ENCODE measurements at regions not wholly inside any gene's neighbourhood (a gene's known extent, or its start where the extent isn't known, plus 50 kb on each side); places are given as distances from the start of the nearest gene placed in this dataset.

DNA sequence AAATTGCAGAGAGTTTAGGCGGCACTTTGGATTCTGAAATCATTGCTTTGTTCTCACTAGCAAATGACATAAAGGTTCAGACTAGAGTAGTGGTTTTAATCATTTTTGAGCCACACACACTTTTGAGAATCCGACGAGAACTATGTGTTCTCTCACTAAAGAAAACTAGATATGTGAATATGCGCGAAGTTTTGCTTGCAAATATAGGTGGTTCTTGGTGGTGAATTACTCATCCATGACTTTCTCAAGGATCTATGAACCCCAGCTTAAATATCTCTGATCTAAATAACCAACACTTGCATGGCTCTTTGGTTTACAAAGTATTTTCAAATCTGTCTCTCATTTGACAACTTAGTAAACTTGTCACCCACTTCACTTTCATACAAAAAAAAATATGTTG is 54.8 kb downstream of the NOG start:
- FAIRE-seq = no peak

DNA sequence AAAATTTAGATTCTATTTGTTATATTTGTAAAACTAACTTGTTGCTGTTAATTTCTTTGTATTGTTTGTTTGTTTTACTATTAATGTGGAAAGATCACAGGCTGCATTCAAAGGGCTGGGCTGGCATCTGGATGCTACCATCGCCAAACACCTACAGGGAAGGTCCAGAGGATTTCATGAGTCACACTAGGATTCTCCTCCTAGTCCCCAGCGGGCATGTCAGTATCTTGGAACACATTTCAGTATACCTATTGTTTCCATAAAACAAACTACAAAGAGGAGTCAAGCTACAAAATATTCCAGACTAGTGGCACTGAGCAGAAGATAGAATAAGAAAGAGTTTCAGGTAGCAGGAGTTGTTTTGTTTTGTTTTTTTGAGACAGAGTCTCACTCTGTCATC is 55.3 kb downstream of the NOG start:
- FAIRE-seq = no peak

DNA sequence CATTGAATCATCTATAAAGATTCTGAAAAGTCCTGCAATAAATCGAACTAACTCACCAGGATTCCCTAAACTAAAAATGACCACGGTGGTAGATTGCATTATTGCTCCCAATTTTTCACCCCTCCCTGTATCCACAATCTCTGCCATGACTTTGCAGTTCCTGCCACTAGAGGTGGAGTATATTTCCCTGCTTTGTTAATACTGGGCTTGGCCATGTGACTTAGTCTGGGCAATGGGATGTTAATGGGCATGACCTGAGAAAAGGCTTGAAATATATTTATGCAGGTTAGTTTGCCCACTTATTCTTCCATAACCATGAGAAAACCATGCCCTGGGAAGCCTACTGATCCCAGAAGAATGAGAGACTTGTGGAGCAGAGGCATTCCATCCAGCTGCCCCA is 59.1 kb downstream of the NOG start:
- no peak for FAIRE-seq

DNA sequence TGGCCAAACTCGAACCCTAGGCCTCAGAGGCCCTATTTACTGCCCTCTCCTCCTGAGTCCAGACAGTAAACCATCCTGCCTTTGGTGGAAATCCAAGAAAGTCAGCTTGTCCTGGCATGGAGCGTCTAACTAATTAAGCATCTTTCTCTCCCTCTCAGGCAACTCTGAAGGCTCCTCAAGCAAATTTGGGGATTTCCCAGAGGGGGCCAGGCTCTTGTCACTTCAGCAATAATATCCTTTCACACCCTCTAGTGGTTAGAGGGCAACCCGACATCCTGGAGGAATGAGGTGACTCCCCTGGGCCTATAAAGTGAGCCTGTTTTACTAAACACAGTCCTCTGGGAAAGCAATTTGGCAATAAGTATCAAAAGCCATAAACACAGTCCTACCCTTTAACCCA is 60.4 kb downstream of the NOG start:
- peak; percentile 63 for FAIRE-seq

DNA sequence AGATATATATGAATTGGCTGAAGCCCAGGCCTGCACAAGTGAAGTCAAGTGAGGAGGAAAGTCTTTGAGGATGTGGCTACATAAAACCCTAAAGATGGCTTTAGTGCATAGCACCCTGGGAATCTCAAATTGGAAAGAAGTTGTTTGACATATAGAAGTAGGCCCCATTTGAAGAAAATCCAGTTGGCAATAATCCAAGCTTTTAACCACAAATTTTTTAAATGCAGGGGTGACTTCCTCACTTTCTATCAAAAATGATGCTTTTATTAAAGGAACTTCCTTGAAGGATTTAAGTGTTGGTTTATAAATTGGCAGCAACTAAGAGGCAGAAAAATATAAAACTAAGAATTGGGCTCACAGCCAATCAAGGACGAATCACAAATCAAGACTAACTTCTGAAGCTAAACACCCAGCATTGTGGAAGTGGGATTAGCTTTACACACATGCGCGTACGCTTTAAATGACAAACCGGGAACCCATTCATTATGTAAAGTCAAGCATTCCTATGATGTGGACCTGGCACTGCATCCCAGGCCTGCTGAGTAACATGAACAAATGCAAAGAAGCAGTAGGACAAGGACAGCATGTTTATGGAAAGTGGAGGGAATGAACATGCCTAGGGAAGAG is 63.3 kb downstream of the NOG start:
- no peak for FAIRE-seq

DNA sequence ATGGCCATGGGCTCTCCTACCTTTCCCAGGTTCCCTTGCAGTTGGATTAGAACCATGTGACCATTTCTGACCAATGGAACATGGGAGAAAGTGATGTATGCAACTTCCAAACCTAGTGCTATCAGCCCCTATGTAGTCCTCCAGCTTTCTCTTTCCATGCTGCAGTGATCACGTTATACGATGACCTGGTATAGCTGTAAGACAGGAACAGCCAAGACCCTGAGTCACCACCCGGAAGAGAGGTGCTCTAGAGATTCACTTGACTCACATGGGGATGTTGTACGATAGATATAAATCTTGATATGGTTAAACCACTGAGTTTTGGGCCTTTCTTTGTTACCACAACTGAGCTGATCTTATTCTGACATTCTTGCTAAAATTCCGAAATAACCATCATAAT is 65.1 kb downstream of the NOG start:
- no peak for FAIRE-seq

DNA sequence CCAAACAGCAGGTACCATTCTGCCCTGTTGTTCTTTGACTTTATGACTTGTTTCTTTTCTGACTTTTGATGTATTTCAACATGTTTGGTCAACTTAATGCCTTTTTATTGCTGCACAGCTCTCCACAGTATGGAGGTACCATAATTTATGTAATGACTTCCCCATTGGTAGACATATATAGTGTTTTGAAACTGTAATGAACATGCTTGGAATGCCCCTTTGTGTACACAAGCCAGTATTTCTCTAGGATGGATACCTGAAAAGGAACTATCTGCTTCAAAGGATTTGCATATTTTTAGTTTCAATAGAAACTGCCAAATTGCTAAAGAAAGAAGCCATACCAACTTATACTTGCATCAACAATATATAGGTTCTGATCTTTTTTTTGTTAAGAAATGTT is 66.1 kb downstream of the NOG start:
- FAIRE-seq = no peak

DNA sequence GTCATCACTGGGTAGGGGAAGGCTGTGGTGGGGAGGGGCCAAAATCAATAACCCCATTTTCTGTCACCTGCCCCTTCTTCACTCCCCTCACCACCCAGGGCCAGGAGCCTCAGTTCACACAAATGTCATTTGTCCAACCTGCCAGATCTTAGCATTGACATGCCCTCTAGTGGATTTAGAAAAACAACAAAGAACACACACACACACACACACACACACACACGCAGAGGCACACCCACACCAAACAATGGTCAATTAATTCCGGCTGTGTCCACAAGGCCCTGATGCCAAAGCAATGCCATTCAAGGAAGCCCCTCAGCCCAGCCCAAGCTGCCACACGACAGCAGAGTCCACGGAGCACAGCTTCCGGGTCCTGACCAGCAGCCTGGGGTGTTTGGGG is 68.4 kb downstream of the NOG start:
- FAIRE-seq = no peak

DNA sequence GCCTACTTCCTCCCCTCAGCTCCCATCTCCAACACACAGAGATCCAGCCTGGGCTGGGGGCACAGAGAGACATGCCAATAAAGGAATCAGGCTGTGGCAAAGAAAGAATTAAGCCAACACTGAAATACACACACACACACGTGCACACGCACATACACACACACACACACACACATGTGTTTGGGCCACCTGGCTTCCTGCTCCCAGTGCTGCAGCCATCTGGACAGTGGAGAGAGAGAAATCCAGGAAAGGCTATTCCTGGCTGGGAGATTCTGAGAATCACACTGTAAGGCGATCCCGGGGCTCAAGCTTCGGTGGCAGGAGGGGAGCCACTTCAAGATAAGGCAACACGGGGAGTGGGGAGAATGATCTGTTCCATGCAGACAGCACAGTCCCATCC is 72.4 kb downstream of the NOG start:
- no peak for FAIRE-seq

DNA sequence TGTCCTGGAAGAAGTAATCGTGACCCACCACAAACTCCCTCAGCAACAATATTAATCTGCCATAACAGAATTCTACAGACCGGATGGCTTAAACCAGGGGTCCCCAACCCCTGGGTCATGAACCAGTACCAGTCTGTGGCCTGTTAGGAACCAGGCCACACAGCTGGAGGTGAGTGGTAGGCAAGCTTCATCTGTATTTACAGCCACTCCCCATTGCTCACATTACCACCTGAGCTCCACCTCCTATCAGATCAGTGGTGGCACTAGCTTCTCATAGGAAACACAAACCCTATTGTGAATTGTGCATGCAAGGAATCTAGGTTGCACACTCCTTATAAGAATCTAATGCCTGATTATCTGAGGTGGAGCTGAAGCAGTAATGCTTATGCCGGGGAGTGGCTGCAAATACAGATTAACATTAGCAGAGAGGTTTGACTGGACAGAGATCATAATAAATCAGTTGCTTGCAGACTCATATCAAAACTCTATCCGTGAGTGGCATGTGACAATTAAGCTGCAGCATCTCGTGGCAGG is 74.5 kb downstream of the NOG start:
- no peak for FAIRE-seq

DNA sequence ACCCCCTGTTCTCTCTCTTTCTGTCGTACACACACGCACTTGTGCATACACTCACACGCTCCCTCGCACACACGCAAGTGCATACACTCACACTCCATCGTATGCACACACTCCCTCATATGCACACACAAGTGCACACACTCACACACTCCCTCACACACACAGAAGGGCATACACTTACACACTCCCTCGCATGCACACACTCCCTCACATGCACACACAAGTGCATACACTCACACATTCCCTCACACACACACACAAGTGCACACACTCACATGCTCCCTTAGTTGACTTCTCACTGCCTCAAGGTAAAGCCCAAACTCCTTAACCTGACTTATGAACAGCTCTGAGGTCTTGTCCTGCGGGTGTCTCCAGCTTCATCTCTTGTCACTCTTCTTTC is 78.7 kb downstream of the NOG start:
- no peak for FAIRE-seq

DNA sequence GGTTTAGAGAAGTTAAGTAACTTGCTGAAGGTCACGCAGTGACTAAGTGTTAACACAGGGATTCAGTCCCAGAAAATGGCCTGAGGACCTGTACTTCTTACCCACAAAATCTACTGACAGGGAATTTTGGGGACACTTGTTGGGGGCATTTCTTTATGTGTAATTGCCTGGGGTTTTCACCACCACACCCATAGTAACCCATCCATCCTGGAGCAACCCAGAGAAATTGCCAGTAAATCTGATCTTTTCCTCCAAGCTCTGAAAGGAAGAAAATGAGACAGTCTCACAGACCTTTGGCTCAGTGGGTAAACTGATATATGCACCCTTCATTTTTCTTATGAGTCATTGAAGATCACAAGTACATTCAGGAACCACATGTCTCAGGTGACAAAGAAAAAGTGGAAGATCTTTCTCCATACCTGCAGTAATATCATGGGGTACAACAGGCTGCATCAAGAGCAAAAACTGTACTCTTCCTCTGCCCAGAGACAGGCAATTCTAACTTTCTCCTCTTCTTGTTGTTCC is 81.0 kb downstream of the NOG start:
- FAIRE-seq = no peak

DNA sequence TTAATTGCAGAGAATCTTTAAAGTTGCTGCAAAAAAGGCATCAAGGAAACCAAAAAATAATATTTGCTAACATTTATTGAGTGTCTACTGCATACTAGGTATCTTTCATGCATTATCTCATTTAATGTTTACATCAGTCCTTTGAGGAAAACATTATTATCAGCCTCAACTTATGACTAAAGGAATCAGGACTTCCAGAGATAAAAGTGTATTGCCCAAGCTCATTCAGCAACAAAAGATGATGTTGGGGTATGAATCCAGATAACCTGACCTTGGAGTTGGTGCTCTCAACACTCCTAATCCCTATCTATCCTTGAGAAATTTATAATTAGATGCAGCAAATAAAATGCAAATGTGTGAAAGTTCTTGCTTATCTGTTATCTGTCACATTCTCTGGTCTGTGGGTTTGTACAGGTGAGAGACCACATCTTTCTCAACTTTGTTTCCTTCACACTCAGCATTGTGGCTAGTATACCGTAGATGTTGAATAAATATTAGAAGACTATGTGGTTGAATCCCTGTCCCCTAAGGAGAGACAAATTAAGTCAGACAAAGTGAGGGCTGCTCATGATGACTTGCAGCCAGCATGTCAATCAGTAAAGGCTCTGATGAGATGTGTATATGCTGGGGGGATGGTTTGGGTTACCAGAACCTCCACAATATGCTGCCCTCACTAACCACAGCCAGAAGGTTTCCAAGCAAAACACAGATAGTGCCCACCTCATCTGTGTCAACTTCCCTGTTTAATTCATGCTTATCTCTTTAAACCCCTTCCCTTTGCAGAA is 82.6 kb downstream of the NOG start:
- no peak for FAIRE-seq

DNA sequence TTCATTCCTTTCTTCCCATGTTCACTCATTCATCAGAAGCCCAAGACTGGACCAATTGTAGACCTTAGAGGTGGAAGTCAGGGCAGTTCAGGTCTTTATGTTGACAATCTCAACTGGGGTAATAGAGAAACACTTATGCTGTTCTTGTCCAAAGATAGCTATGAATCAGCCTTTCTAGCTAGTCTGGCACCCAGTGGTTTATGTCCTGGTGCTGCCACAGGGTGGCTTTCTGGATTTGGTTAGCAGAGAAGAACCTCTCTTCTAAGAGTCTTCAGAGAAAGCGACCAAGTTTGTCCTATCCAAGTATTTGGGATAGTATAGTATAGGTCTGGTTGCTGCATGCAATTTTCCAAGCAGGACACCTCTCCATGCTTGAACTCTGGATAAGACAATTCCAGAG is 83.3 kb downstream of the NOG start:
- FAIRE-seq = peak; percentile 91

DNA sequence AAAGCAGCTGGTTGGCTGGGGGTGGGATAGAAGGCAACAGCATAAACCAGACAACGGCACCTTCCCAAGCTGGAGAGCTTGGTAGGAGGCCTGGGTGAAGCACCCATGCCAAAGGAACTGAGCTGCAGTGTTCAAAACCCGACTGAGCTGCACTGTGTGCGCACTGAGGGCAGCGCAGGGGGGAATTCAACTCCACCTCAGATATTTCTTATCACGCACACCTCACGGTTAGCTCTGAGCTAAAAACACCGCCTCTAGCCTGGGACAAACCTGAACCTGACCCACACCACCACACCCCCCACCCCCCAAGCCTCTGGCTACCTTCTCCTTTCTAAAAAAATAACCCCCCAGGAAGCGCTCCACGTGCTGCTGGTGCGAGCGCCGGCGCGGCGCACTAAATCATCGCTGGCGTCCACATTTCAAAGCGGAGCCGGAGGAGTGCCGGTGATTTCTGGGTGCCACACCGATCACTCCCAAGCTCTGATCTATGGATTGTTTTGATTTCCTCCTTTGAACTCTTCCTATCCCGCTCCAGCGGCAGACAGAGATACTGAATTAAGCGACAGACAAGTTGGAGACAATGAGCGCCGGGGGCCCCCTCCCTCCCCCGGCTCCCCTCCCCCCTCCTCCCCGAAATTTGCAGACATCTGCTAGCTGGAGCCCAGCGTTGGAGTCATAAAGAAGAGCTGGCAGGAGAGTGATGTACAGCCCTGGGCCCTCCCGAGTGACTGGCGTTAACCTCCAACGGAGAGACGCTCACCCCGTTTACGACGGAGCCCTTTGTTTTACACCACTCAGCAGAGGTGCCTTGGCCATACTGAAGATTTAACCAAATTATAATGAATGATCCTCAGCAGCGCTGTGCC is 85.0 kb downstream of the NOG start:
- no peak for FAIRE-seq

DNA sequence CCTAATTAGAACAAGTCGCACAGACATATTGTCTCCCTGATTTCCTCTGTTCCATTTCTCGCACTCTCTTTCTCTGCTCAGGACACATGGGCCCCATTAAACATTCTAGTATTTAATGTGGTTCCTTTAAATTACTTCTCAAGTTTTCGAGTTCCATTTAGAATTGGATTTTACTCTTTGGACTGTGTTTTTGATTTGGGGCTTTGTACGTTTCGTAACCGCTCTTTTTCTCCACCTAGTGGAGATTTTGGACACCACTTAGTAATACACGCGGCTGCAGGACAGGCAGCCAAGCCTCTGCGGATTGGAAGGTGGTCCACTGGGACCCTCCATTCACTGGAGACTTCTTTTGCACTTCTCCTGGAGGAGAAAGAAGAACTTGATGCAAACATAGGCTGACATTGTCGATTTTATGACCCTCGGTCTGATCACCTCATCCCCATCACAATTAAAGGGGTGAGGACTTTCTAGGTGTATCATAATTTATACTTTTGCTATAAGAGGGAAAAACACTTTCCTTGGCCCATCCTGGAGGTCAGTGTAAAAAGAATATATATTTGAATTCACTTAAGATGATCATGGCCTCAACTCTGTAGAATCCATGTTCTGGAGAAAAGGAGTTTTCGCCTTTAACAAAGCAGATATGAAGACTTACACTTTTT is 85.7 kb downstream of the NOG start:
- peak; percentile 92 for FAIRE-seq

DNA sequence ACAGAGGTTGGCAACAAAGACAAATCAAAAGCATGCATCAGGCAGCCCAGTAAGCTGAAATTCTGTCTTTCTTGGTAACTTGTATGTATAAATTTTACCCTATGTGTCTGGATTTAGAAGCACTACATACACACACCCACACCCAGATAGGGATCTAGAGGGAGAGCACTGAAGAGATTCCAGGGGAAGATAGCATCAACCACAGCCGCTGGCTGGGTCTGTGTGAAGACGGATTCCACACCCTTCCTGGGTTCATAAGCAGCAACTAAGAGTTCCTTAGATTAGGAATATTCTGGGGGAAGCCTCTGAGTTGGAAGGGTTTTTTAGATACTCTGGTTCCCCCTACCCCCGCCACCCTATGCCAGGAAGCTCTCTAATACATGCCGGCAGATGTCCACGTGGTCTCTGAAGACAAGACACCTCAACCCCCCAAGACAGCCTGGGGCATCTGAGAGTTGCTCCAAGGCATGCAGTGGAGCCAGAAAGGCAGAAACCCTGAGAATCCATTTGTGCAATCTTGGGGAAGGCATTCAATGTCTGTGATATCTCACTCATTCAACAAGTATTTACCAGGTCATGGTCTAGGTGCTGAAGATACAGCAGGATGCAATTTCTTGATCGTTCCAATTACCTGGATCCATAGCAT is 86.4 kb downstream of the NOG start:
- no peak for FAIRE-seq

DNA sequence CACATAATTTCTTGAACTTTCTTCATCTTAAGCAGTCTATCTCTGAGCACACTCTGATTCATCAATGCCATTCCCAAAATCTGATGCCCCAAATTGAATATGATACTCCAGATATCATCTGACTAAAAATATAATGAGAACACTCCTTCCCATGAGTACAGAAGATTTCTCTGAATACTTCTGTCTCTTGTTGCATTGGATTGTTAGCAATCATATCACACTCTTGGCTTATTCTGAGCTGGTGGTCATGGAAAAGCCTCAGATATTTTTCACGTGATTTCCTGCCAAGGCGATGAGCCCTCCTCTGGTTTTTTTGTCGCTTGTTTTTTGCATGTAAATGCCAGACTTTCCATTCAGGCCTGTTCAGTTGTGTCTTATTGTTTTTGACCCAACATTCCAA is 87.2 kb downstream of the NOG start:
- FAIRE-seq = no peak

DNA sequence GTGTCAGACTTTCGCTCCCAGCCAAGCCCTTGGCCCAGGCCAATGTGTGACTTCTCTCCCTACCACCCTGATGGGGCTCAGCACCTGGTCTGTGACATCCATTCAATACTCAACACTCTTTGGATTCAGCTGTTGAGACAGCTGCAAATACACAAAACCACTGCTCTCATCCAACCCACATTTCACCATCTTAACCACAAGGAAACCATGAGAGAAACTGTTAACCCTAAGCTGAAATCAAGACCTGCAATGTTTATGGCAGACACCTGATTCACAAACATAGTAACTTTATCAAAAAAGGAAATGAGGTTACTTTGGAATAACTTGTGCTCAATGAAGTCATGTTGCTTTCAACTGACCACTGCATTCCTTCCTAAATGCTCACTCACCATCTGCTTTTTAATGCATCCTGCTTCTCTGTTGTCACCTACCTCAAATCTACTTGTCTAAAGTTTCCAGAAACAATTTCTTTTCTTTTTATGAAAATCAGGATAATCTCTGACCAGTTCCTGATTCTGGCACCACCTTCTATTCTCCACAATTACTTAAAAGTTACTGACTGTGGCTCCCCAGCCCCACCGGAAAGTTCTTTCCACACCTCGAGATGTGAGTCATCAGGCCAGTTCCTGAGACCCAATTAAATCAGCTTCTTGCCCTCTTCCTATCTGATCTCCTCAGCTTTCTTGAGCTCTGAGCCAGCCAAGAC is 88.2 kb downstream of the NOG start:
- FAIRE-seq = peak; percentile 13

DNA sequence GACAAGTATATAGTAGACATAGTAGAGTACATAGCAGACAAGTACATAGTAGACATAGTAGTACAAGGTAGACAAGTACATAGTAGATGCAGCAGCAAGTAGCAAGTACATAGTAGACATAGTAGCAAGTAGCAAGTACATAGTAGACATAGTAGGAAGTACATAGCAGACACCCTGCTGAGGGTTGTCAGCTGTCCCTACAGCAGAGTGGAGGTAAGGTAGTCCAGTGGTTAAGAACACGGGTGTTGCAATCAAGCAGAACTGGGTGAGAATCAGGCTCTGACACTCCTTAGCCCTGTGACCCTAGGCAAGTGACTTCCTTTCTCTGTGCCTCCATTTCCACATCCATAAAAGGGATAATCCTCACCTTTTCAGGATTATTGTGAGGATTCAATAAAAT is 94.7 kb downstream of the NOG start:
- FAIRE-seq = no peak

DNA sequence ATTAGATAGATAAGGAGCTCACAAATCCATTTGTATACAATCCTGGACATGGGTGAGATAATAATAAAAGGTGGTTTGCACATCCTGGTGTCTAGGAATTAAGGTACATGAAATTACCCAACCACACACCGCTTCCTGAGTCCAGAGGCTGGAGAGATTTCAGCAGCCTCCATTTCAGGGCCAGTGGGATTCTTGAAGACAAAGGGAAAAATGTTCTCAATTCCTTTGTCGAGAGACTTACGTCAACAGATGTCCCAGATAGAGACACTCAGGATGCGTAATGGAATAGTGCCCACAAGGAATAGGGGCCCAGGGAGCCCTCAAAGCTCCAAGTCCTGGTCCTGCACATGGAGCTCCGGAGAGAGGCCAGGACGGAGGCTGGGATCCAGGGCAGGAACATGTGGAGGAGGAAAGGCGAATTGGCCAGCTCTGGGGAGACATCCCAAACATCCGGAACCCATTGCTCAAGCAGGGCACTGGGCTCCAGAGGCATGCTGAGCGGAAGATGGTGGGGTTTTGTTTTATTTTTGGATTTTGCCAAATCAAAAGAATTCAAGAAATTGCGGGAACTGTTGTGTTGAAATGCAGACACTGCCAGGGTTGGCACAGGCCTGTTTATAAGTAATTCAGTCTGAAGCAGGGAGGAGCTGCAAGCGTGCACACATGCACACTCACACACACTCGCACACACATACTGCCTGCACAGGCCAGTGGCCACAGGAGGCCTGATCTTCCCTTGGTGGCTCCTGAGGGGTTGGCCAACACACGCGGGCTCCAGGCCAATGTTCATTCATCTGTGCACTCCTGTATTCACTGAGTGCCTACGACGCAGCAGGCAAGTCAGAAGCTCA is 97.2 kb downstream of the NOG start:
- FAIRE-seq = no peak

Data from TTC549 (cell line).